ENCODE measurements at regions not wholly inside any gene's neighbourhood (a gene's known extent, or its start where the extent isn't known, plus 50 kb on each side); places are given as distances from the start of the nearest gene placed in this dataset.

DNA sequence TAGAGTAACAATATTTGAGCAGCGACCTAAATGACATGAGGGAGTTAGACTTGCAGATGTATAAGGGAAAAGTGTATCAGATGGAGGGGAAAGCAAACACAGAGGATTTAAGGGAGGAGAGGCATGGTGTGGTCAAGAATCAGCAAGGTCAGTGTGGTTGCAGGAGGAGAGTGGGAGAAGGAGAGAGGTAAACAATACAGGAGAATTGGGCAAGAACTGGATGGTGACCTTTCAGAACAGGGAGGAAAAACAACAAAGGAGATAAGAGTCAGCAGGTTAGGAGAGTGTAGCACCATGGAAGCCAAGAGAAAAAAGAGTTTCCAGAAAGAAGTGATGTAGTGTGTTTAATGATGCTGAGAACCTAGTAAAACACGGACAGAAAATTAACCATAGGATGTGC is 178.5 kb downstream of the PAPSS1 start:
- H3K4me3 ChIP-seq (ENCODE audit: low read depth, low read length), result no peak overlapping the region
- TF ChIP-seq, protein P1, sequence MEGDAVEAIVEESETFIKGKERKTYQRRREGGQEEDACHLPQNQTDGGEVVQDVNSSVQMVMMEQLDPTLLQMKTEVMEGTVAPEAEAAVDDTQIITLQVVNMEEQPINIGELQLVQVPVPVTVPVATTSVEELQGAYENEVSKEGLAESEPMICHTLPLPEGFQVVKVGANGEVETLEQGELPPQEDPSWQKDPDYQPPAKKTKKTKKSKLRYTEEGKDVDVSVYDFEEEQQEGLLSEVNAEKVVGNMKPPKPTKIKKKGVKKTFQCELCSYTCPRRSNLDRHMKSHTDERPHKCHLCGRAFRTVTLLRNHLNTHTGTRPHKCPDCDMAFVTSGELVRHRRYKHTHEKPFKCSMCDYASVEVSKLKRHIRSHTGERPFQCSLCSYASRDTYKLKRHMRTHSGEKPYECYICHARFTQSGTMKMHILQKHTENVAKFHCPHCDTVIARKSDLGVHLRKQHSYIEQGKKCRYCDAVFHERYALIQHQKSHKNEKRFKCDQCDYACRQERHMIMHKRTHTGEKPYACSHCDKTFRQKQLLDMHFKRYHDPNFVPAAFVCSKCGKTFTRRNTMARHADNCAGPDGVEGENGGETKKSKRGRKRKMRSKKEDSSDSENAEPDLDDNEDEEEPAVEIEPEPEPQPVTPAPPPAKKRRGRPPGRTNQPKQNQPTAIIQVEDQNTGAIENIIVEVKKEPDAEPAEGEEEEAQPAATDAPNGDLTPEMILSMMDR (IDR thresholded peaks at IDR 0.05; ENCODE audit: insufficient read depth, low read length, missing control alignments), result no peak
- CTCF ChIA-PET, result no interaction called here
- POLR2A ChIA-PET, result no interaction called here
- no peak for DNase-seq (ENCODE audit: low read depth, low spot score)

DNA sequence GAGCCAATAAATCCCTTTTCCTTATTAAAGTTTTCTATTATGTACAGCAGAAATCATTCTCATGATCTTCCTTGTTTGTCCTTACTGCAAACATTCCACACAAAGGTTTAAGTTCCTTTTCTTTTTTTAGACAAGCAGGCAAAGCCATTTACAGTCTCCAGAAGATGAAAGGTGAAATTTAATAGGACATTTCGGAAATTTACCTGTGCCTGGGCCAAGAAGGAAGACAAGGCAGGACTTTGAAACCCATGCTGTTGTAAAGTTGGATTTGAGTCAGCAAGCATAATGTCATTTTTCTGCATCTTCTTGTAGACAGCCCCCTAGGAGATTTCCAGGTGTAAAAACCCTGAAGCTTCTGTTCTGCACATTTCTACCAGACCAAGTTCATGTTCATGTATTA is 188.1 kb downstream of the PAPSS1 start:
- DNase-seq (ENCODE audit: low read depth, low spot score), result no peak
- no peak overlapping the region for H3K4me3 ChIP-seq (ENCODE audit: low read depth, low read length)
- TF ChIP-seq, protein P1 (IDR thresholded peaks at IDR 0.05; ENCODE audit: insufficient read depth, low read length, missing control alignments), result no peak
- ChIA-PET CTCF (no interaction called here), POLR2A (no interaction called here)

DNA sequence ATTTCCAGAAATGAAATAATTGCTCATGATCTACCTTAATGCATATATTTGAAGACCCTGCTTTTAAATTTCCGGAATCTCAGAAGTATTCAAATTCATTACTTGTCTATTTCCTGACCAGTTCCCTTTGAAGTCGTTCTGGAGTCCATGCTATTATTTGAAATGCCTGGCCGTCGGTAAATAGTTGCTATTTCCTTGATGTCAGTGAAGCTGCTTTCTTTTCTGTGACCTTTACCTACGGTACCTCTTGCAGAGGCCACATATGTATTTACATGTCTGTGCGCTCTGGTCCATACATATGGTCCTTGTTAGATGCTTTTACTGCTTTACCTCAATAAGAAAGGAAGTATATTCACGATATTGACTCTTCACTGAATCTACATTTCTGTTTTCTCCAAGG is 199.7 kb downstream of the PAPSS1 start:
- no peak for DNase-seq (ENCODE audit: low read depth, low spot score)
- ChIA-PET POLR2A (no interaction called here), CTCF (interaction anchor here (0.9 to 1.7 kb wide), 3 partner anchors 460 to 477 kb away, joined by 3 read pairs; no protein-coding TSS in a partner anchor)
- TF ChIP-seq, protein P1 (IDR thresholded peaks at IDR 0.05; ENCODE audit: insufficient read depth, low read length, missing control alignments), result no peak
- no peak overlapping the region for H3K4me3 ChIP-seq (ENCODE audit: low read depth, low read length)

DNA sequence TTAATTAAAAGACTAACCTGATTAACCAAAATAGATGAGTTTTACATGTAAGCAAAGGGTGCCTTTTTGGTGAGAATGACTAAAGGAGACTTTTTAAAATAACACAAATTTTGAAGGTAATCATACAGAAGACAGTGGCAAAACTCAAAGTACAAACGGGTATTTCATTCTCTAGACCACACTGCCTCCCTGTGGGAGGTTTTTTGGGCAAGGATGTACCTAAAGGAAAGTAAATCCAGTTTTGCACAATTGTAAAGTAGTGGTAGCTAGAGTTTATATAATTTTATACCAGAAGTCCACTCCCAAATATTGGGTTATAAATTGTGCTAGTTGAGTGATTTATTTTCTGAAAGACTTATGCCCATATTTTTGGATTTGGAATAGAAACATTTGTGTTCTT is 201.0 kb downstream of the PAPSS1 start:
- POLR2A ChIA-PET, result no interaction called here

DNA sequence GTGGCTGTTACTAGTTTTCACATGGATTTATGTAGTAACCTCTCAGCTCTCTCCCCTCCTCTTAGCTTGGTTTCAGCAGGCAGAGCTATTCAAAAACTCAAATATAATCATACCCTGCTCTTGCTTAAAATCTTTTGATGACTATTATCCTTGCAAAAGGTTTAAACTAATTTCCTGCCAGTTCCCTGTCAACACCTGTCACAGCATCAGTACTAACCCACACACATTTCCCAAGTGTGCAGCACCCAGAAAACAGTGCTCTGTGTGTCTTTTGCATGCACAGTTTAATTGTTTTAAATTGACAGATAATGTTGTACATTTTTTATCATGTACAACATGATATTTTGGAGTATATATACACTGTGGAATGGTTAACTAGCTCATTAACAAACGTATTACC is 202.0 kb downstream of the PAPSS1 start:
- H3K4me3 ChIP-seq (ENCODE audit: low read depth, low read length), result no peak overlapping the region
- CTCF ChIA-PET, result interaction anchor here (0.7 kb wide), 1 partner anchor 203 kb away, joined by 3 read pairs; no protein-coding TSS in a partner anchor
- TF ChIP-seq, protein P1 (IDR thresholded peaks at IDR 0.05; ENCODE audit: insufficient read depth, low read length, missing control alignments), result no peak
- DNase-seq (ENCODE audit: low read depth, low spot score), result no peak
- POLR2A ChIA-PET, result no interaction called here

More for the DNA sequence above, 201.0 kb downstream of the PAPSS1 start:
- DNase-seq (ENCODE audit: low read depth, low spot score), result no peak
- CTCF ChIA-PET, result interaction anchor here (1.0 to 1.3 kb wide), 2 partner anchors 12 to 468 kb away, joined by 3 to 4 read pairs; no protein-coding TSS in a partner anchor
- H3K4me3 ChIP-seq (ENCODE audit: low read depth, low read length), result no peak overlapping the region
- TF ChIP-seq, protein P1 (IDR thresholded peaks at IDR 0.05; ENCODE audit: insufficient read depth, low read length, missing control alignments), result peak; percentile 49

DNA sequence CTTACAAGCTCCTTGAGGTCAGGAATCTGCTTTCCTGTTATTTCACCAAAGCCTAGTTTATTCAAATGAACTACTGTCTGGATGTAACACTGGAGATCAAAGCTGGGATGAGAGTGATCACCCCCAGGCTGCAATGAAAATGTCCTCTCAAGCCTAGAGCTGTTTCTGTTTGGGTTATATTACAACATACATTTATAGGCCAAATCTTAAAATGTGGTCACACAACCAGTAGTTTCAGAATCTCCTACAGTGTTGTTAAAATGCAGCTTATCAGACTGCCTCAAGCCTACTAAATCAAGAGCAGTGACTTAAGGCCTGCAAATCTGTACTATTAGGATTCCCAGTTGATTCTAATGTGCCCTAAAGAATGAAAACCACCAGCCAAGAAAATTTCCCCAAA is 207.5 kb downstream of the PAPSS1 start:
- CTCF ChIA-PET, result no interaction called here
- POLR2A ChIA-PET, result no interaction called here
- TF ChIP-seq, protein P1 (IDR thresholded peaks at IDR 0.05; ENCODE audit: insufficient read depth, low read length, missing control alignments), result no peak
- H3K4me3 ChIP-seq (ENCODE audit: low read depth, low read length), result no peak overlapping the region
- no peak for DNase-seq (ENCODE audit: low read depth, low spot score)
